ENCODE measurements at regions not wholly inside any gene's neighbourhood (a gene's known extent, or its start where the extent isn't known, plus 50 kb on each side); places are given as distances from the start of the nearest gene placed in this dataset.
"Not testable (repeated sequence)": the region's sequence is repeated elsewhere in the genome, so short reads cannot be mapped to it uniquely, and the experiment has no call there.

DNA sequence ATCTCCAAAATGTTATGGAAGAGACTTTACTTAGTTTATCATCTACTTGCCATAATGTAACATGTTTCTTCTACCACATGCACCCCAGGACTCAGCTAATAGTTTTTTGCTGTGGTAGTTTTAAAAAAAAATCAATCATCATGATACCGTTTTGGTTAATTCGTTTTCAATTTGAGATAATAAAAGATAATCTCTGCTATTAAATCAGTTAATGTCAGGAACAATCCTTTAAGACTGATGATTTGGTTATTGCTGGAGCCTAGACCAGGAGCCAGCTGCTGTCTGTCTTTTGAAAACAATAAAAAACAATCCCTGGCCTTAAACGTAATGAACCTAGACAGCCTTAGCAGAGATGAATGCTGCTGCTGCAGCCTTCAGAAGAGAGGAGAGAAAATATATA lies 403.7 kb downstream of the OXSM start:
- DNase-seq: no peak

DNA sequence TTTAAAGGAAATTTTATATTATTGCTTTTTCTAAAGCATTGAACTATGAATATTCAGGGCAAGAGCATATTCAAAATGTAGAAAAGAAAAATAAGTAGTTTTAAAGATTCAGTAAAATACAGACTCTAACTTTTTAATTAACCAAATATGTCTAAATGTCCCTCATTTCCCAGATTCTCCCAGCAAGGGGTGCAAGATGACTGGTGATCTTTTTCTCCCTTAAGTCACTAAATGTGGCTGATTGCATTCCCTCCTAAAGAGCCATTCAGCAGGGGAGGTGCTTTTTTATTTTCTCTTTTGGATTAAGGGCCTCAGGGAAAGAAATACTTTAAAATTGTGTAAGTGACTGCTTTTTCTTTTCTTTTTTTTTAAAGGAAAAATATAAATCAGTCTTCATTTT lies 406.9 kb downstream of the OXSM start:
- no peak for DNase-seq

GRCh38 chr3:26198609-26199008 lies 408.7 kb downstream of the OXSM start:
- DNase-seq: no peak

- no peak for DNase-seq
Observed at GRCh38 chr3:26202169-26202568, 412.3 kb downstream of the OXSM start.

- no peak for DNase-seq
Observed at GRCh38 chr3:26205475-26205874, 415.6 kb downstream of the OXSM start.

DNA sequence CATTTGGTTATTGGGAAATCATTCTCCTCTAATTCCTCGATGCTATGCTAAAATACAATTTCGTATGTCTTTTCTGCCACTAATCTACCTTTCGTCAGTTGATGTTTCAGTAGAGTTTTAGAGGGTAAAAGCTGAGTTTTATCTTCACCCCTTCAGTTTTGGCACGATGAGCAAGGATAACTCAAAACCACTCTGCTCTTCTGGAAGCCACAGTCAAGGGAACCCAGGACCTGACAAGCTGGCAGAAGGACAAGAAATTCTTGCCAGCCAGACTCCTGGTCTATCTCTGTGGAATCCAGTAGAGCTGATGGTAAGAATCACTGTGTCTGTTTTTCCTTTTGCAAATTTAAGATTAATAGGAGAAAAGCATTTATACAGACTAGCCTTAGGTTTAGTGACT lies 414.4 kb upstream of the LRRC3B start:
- no peak for DNase-seq

DNA sequence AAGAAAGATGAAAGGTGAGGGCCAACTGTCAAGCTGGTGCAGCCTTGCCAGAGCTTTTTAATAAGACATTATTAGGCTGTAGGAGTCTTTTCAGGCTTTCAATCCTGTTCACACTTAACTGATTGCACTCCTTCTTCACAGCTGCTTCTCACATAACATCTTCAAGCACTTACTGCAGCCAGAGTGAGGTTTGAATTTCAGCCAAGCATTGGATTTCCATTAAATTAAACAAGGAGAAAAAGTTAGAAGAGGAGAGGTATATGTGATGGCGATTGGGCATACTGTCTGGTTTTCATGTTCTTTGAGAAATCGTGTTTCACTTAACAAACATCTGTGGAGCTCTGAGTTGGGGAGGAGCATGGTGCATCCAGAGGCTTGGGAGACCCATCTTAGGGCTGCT lies 392.8 kb upstream of the LRRC3B start:
- no peak for DNase-seq

DNA sequence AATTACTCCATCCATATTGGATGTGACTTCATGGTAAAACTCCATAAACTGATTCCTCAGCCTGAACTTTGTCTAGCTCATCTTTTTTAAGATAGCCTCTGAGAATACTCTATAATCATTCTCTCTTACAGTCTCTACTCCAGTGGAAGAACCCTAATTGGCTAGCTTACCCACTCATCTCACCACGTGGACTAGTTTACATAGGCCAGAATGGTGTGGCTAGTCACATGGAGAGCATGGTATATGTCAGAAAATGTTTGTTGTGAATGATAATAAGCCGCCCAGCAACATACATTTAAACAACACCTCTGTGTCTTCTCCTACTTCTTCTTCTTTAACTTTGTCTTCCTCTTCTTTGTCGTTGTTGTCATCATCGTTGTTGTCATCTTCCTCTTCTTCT lies 389.2 kb upstream of the LRRC3B start:
- DNase-seq: no peak

DNA sequence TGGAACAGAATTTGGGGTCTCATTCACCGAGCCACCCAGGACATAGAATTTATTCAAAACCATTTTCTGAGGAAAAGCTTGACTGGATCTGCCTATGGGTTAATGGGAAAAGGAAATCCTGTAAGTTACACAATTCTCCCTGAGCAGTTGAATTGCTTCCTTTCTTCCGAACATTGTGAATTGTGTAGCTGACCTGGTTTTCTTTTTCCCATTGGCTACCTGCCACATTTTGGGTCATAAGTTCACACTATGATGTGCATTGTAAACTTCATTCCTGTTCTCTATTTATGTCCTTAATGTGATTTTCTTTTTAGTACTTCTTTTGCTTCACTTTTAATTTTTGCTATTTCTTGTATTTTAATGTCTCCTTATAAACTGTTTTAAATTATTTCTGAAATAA lies 386.0 kb upstream of the LRRC3B start:
- no peak for DNase-seq

DNA sequence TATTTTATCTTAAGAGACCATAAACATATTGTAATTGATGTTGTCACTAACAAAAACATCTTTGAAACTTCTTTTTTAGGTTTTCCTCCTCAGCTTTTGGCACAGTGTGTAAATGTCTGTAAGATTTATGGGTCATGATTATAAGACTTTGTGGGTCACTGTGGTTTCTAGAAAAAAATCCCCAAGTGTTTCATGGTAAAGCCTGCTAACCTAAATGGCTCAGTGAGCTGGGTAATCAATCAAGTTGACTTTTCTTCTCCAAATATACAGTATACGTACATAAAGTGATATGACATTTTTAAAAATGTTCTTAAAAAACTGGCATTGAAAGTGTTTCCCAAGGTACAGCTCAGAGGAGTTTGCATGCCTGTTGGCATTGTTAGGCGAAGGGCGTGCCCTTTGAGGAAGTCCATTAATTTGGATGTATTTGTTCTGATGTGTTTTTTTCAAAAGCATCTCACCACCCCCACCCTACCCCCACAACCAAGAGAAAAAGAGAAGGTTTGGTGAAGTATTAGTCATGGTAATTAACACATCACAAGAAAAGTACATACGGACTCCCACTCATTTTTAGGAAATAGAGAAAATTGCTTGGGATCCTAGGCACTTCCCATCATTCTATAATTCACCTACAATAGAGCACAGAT lies 385.4 kb upstream of the LRRC3B start:
- no peak for DNase-seq

- DNase-seq: not testable (repeated sequence)
Observed at GRCh38 chr3:26244586-26244985, 378.0 kb upstream of the LRRC3B start.

DNA sequence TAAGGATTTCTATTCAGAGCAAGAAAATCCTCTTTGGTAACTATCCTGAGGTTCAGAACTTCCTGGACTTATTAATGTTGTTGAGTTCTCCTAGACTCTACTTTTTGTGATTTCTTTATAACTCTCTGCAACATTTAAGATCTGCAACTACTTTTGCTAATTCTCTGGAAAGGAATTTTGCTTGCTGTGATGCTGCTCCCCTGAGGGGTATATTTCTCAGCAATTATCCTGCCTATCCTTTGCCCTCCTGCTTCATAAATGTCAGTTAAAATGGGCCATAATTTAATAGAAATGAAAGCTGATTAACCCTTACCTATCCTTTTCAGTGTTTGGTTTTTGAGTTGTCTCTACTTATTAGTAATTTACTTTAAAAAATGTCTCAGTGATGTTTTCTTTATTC lies 377.3 kb upstream of the LRRC3B start:
- no peak for DNase-seq

DNA sequence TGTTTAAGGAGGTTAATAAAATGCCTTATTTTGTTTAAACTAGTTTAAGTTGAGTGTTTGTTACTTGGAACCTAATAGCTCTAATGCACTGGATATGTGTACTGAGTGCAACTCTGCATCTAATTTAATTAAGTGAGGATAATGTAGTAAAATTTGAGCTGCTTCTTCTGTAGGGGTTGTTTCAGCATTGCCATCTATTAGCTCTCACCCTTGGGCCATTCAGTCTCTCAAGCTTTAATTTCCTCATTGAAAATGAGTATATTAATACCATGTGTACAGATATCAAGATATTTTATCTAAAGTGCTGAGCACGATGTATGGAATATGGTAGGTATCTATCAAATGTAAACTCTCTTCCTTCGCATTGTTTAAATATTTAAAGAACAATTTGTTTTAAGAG lies 375.7 kb upstream of the LRRC3B start:
- DNase-seq: no peak

DNA sequence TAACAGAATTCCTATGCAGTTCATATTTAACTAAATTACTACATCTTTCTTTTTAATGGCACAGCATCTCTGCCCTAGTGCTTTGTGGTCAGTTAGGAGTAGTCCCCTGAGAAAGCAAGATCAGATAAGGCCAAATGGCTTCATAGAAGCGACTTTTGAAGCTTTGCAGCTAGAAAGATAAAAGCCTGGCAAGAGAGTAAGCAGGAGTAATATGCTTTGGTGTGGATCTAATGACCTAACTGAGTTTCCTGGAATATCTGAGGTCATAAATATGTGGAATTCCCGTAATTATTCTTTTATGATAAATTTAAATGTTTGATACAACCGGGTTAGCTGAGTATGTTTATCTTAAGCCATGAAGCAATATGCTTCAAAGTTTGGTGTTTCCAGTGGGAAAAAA lies 374.9 kb upstream of the LRRC3B start:
- no peak for DNase-seq

- no peak for DNase-seq
Observed at GRCh38 chr3:26252001-26252400, 370.6 kb upstream of the LRRC3B start.

- no peak for DNase-seq
Observed at GRCh38 chr3:26256224-26256623, 366.3 kb upstream of the LRRC3B start.

DNA sequence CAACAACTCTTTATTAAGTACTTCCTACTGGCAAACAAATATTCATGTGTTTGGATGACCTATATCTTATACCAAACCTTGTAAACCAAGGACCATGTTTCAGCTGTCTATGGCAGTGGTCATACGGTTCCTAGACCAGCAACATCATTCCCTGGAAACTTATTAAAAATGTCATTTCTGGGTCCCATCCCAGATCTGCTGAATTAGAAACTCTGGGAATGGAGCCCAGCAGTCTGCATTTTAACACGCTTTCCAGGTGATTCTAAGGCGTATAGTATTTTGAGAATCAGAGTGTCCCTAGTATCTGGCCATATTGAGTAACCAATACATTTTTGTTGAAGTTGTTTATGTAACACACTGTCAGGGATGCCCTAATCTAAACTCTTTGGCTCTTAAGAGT lies 363.4 kb upstream of the LRRC3B start:
- DNase-seq: no peak

- DNase-seq: no peak
Observed at GRCh38 chr3:26260139-26260538, 362.4 kb upstream of the LRRC3B start.

DNA sequence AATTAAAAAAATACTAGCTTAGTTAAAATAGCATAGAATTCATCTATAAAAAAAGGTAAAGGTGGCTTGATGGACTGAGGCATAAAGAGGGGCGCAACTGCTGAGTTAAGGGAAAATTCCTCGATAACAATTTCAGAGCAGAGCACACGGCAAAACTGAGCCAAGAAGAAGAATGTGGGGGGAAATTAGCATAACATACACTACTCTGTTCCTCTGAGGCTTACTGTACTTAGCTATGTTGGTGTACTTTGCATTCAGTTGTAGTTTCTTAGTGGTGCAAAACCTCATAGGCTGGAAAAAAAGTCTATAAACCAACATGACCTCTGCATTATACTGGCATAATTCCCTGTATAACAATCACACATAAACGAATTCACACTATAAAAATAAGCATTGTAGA lies 357.9 kb upstream of the LRRC3B start:
- no peak for DNase-seq

DNA sequence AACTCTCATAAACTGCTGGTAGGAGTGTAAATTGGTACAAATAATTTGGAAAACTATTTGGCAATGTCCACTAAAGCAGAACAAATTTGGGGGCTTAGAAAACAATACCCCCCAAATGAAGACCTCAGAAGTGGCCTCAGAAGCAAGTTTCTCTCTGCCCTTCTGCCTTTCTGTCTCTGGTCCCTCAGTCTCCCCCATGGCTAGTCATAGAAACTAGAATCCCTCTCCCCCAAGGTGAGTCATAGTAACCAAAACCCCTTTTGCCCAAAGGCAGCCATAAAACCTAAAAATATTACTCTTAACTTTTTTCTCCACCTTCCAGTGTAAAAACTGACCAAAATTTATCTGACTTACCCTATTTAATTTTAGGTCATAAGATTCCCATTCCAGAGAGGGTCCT lies 350.7 kb upstream of the LRRC3B start:
- no peak for DNase-seq

- no peak for DNase-seq
Observed at GRCh38 chr3:26273196-26273595, 349.4 kb upstream of the LRRC3B start.

GRCh38 chr3:26279091-26279490 lies 343.5 kb upstream of the LRRC3B start:
- DNase-seq: no peak

DNA sequence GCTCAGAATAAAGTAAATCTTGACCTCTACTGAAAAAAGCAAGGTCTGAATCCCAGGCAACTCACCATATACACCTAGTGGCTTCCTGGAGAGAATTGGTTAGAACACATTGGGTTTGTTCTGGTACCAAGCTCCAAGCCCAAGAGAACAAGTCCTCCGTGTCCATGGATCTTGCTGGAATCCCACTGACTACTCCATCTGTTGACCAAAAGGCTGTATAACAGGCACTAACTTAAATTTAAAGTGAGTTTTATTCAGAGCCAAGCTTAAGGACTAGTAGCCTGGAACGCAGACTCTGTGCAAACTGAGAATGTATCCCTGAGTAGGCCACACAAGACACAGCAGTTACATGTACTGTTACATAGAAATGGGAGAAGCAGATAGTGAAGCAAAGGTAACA lies 342.1 kb upstream of the LRRC3B start:
- DNase-seq: no peak

GRCh38 chr3:26281284-26281985 lies 341.1 kb upstream of the LRRC3B start:
- no peak for DNase-seq

DNA sequence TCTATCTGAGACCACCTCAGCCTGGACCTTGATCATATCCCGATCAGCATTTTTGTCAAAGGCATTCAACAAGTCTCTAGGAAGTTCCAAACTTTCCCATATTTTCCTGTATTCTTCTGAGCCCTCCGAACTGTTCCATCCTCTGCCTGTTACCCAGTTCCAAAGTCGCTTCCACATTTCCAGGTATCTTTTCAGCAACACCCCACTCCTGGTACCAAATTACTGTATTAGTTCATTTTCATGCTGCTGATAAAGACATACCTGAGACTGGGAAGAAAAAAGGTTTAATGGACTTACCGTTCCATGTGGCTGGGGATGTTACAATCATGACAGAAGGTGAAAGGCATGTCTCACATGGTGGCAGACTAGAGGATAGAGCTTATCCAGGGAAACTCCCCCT lies 338.1 kb upstream of the LRRC3B start:
- not testable (repeated sequence) for DNase-seq
